Endothelial cell (in vitro differentiated cells): ENCODE measurements at regions not wholly inside any gene's neighbourhood (a gene's known extent, or its start where the extent isn't known, plus 50 kb on each side); places are given as distances from the start of the nearest gene placed in this dataset.

ENCODE experiments used
- DNase-seq: peaks from one replicate; pipeline ENCODE4 v3.0.0; 2021; ENCODE audit warnings: low spot score
- H3K27ac Mint-ChIP-seq: one replicate; pipeline ENCODE4 v1.8.0; 2021; ENCODE audit warnings: mixed read lengths, inconsistent platforms; ENCODE audit not compliant: unreplicated experiment
- H3K27me3 Mint-ChIP-seq: one replicate; pipeline ENCODE4 v1.8.0; 2021; ENCODE audit warnings: mild to moderate bottlenecking, moderate library complexity, mixed read lengths, inconsistent platforms; ENCODE audit not compliant: unreplicated experiment
- H3K36me3 Mint-ChIP-seq: one replicate; pipeline ENCODE4 v1.8.0; 2021; ENCODE audit warnings: mild to moderate bottlenecking, low read depth, mixed read lengths, inconsistent platforms; ENCODE audit not compliant: unreplicated experiment
- H3K4me1 Mint-ChIP-seq: one replicate; pipeline ENCODE4 v1.8.0; 2021; ENCODE audit warnings: mild to moderate bottlenecking, mixed read lengths, inconsistent platforms; ENCODE audit not compliant: unreplicated experiment
- H3K4me3 Mint-ChIP-seq: one replicate; pipeline ENCODE4 v1.8.0; 2021; ENCODE audit warnings: mild to moderate bottlenecking, mixed read lengths, inconsistent platforms; ENCODE audit not compliant: unreplicated experiment
- H3K9me3 Mint-ChIP-seq: one replicate; pipeline ENCODE4 v1.8.0; 2021; ENCODE audit warnings: mixed read lengths, inconsistent platforms; ENCODE audit not compliant: unreplicated experiment
- TF ChIP-seq, protein P1 (sequence below): fragments of 200-600 bp; sonication (generic); IDR thresholded peaks from one replicate; pipeline ENCODE4 v1.5.0; 2021; ENCODE audit warnings: antibody characterized with exemption; ENCODE audit not compliant: unreplicated experiment

DNA sequence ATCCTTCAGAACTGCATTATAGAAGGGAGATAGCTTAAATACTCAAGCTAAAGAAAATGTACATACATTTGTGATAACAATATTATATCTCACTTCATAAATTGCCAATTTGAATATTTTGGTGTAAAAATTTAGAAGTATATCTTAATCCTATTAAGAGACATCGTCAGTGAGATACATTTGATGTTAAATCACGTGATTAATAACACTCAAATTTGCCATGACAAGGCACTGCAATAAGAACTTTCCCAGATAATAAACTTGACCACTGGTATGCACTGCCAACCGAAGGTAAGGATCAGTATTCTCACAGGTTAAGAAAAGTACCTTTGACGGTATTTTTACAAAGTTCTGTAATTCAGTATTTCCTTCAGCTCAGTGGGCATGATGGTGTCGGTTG lies 764.7 kb upstream of the FRG1 start:
- Mint-ChIP-seq H3K36me3 (no peaks in the 10 kb centered on the region), H3K27ac (no peak overlapping the region), H3K9me3 (no peaks in the 10 kb centered on the region), H3K27me3 (no peaks in the 10 kb centered on the region), H3K4me1 (no peaks in the 10 kb centered on the region), H3K4me3 (no peak overlapping the region)
- TF ChIP-seq, protein P1, sequence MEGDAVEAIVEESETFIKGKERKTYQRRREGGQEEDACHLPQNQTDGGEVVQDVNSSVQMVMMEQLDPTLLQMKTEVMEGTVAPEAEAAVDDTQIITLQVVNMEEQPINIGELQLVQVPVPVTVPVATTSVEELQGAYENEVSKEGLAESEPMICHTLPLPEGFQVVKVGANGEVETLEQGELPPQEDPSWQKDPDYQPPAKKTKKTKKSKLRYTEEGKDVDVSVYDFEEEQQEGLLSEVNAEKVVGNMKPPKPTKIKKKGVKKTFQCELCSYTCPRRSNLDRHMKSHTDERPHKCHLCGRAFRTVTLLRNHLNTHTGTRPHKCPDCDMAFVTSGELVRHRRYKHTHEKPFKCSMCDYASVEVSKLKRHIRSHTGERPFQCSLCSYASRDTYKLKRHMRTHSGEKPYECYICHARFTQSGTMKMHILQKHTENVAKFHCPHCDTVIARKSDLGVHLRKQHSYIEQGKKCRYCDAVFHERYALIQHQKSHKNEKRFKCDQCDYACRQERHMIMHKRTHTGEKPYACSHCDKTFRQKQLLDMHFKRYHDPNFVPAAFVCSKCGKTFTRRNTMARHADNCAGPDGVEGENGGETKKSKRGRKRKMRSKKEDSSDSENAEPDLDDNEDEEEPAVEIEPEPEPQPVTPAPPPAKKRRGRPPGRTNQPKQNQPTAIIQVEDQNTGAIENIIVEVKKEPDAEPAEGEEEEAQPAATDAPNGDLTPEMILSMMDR: no peak
- DNase-seq: no peak

DNA sequence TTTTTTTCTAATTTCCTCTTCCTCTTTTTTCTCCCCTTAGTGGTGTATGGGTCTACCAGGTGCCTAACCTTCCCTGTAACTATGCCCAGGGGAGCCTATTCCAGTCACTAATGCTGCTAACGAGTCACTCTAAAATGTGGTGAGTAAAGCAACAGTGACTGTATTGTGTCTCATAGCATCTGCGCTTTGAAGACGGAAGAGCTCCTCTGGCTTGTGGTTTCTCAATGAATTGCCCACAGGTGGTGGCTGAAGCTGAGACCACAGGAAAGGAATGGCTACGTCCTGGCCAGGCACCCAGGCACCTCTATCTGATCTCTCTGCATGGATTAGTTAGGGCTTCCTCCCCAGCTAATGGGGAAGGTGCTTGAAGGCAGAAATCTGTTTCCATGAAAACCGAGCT lies 763.5 kb upstream of the FRG1 start:
- TF ChIP-seq, protein P1: no peak
- H3K9me3 Mint-ChIP-seq: no peaks in the 10 kb centered on the region

DNA sequence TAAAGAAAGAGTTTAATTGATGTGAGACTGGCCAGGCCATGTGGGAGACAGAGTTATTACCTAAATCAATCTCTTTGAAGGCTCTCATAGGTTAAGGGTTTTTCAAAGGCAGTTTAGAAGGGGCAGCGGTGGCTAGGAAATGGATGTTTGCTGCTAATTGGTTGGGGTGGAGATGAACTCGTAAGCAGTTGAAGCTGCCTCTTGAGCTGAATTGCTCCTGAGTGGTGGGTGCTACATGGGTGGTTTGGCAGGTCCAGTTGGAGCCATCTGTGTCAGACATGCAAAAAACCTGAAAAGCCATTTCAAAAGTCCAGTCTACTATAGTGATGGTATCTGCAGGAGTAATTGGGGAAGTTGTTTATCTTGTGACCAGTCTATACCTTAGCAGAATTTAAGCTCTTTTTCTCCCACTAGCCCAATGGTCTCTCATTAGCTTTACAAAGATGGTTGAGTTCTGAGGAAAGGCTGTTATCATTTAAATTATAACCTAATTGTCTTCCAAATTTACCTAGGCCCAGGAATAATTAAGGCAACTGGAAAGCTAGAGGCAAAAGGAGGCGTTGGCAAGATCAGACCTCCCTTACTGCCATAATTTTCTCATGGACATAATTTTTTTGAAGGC lies 762.4 kb upstream of the FRG1 start:
- Mint-ChIP-seq H3K27ac (no peak overlapping the region), H3K27me3 (no peaks in the 10 kb centered on the region), H3K36me3 (no peaks in the 10 kb centered on the region), H3K9me3 (no peaks in the 10 kb centered on the region), H3K4me1 (no peaks in the 10 kb centered on the region), H3K4me3 (no peak overlapping the region)
- no peak for DNase-seq
- TF ChIP-seq, protein P1: no peak

More for the DNA sequence above, 763.5 kb upstream of the FRG1 start:
- Mint-ChIP-seq H3K4me3 (no peak overlapping the region), H3K36me3 (no peaks in the 10 kb centered on the region), H3K27me3 (no peaks in the 10 kb centered on the region), H3K27ac (no peak overlapping the region), H3K4me1 (no peaks in the 10 kb centered on the region)
- no peak for DNase-seq

DNA sequence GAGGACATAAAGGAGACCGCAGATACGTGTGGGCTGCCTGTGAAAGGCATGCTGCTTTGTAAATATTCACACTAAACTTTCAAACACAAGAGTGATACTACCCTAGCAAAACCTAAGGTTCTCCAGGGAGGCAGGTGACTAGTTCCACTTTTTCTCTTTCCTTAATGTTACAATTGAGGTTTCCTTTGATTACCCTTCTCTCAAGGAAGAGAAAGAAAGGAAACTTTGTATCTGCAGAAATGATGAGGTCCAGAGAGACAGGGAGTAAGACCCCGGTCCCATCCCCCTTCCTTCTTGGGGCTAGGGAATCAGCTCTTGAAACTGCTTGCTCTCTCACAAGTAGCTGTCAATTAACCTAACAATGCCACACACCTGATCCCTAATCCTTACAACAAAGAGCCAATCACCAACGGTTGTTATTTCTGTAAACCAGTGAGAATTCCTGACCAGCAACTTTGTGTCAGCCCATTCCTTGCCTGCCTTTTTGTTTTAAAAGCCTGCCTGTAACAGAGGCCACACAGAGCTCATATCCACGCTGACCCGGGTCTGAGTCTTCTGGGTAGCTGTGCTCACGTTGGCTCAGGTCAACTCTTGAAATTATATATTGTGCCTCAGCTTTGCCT lies 754.8 kb upstream of the FRG1 start:
- H3K4me3 Mint-ChIP-seq: no peak overlapping the region
- H3K27me3 Mint-ChIP-seq: no peaks in the 10 kb centered on the region
- no peaks in the 10 kb centered on the region for H3K9me3 Mint-ChIP-seq
- H3K27ac Mint-ChIP-seq: no peak overlapping the region
- no peak for DNase-seq
- TF ChIP-seq, protein P1: no peak
- H3K36me3 Mint-ChIP-seq: no peaks in the 10 kb centered on the region
- peaks cover 4% of the 10 kb centered on the region for H3K4me1 Mint-ChIP-seq

DNA sequence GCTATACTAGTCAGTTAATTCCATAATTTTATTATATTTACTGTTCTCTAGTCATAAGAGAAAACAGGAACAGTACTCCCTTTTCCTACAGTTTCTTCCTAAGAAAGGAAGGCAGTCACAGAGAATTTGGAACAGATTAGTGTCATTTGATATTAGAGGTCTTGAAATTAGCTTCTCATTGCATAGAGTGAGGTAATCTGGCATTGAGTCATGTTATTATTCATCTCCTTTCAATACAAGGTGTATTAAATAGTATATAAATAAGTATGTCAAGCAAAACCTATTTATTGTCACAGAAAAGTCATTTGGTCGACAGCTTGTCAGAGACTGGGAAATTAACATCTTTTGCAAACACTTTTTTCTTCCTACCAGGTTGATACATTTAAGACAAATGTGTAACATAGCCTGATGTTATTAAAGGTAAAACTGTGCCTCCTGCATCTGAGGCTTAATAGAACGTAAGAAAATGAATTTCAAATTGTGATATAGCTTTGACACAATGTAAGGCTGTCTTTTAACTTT lies 753.1 kb upstream of the FRG1 start:
- peaks cover 1% of the 10 kb centered on the region for H3K27me3 Mint-ChIP-seq
- no peak overlapping the region for H3K27ac Mint-ChIP-seq
- TF ChIP-seq, protein P1: no peak
- DNase-seq: no peak
- H3K4me1 Mint-ChIP-seq: peaks cover 4% of the 10 kb centered on the region
- H3K9me3 Mint-ChIP-seq: no peaks in the 10 kb centered on the region
- no peak overlapping the region for H3K4me3 Mint-ChIP-seq
- no peaks in the 10 kb centered on the region for H3K36me3 Mint-ChIP-seq
